ENCODE measurements at regions not wholly inside any gene's neighbourhood (a gene's known extent, or its start where the extent isn't known, plus 50 kb on each side); places are given as distances from the start of the nearest gene placed in this dataset.

GRCh38 chr6:144714021-144714712, 429.0 kb downstream of the UTRN start:
- H3K9me3 ChIP-seq, result no peaks in the 10 kb centered on the region
- no peaks in the 10 kb centered on the region for H3K27me3 ChIP-seq
- H3K36me3 ChIP-seq, result no peaks in the 10 kb centered on the region
- H3K27ac ChIP-seq, result no peak overlapping the region
- DNase-seq (ENCODE audit: low spot score in 2 of 2), result no peak
- no peak overlapping the region for H3K4me3 ChIP-seq
- intact Hi-C loops (cut with DNase I), result no loop called here
- peaks cover 0 to 6% of the 10 kb centered on the region in 2 donors for H3K4me1 ChIP-seq
- no peak for TF ChIP-seq CTCF (IDR thresholded peaks at IDR 0.05)

GRCh38 chr6:144715344-144715743, 430.2 kb downstream of the UTRN start:
- DNase-seq (ENCODE audit: low spot score in 2 of 2), result no peak
- Histone ChIP-seq H3K36me3 (no peaks in the 10 kb centered on the region), H3K4me3 (no peak overlapping the region), H3K9me3 (no peaks in the 10 kb centered on the region), H3K4me1 (peaks cover 0 to 6% of the 10 kb centered on the region in 2 donors), H3K27ac (no peak overlapping the region), H3K27me3 (no peaks in the 10 kb centered on the region)
- intact Hi-C loops (cut with DNase I), result no loop called here
- TF ChIP-seq CTCF (IDR thresholded peaks at IDR 0.05), result no peak

- no peaks in the 10 kb centered on the region for H3K36me3 ChIP-seq
- no peaks in the 10 kb centered on the region for H3K4me1 ChIP-seq
- no peaks in the 10 kb centered on the region for H3K9me3 ChIP-seq
- TF ChIP-seq CTCF (IDR thresholded peaks at IDR 0.05), result no peak
- H3K27me3 ChIP-seq, result no peaks in the 10 kb centered on the region
- no peak for DNase-seq (ENCODE audit: low spot score in 2 of 2)
- H3K4me3 ChIP-seq, result no peak overlapping the region
- intact Hi-C loops (cut with DNase I), result no loop called here
- no peak overlapping the region for H3K27ac ChIP-seq
Observed at GRCh38 chr6:144718431-144718830, 433.3 kb downstream of the UTRN start.

- no peak for DNase-seq (ENCODE audit: low spot score in 2 of 2)
- Histone ChIP-seq H3K27ac (no peak overlapping the region), H3K4me1 (no peaks in the 10 kb centered on the region), H3K27me3 (no peaks in the 10 kb centered on the region), H3K9me3 (no peaks in the 10 kb centered on the region), H3K4me3 (no peak overlapping the region), H3K36me3 (no peaks in the 10 kb centered on the region)
- intact Hi-C loops (cut with DNase I), result no loop called here
- no peak for TF ChIP-seq CTCF (IDR thresholded peaks at IDR 0.05)
Observed at GRCh38 chr6:144721232-144721631, 436.1 kb downstream of the UTRN start.

GRCh38 chr6:144722154-144722737, 437.1 kb downstream of the UTRN start:
- no peaks in the 10 kb centered on the region for H3K36me3 ChIP-seq
- H3K4me3 ChIP-seq, result no peak overlapping the region
- TF ChIP-seq CTCF (IDR thresholded peaks at IDR 0.05), result no peak
- H3K27ac ChIP-seq, result no peak overlapping the region
- no peaks in the 10 kb centered on the region for H3K9me3 ChIP-seq
- no peak for DNase-seq (ENCODE audit: low spot score in 2 of 2)
- H3K4me1 ChIP-seq, result no peaks in the 10 kb centered on the region
- intact Hi-C loops (cut with DNase I), result no loop called here
- no peaks in the 10 kb centered on the region for H3K27me3 ChIP-seq

Measured in ascending aorta (tissue), 2 donors.